Activated naive CD8-positive, alpha-beta T cell treated with anti-CD3 and anti-CD28 coated beads for 36 hours (primary cell): ENCODE measurements at regions not wholly inside any gene's neighbourhood (a gene's known extent, or its start where the extent isn't known, plus 50 kb on each side); places are given as distances from the start of the nearest gene placed in this dataset.

ENCODE experiments used
- DNase-seq: peaks from one replicate; pipeline ENCODE4 v3.0.0; 2021
- H3K27ac Mint-ChIP-seq: one replicate; pipeline ENCODE4 v1.8.0; 2022; ENCODE audit warnings: mild to moderate bottlenecking, moderate library complexity, mixed read lengths
- H3K27me3 Mint-ChIP-seq: one replicate; pipeline ENCODE4 v1.8.0; 2022; ENCODE audit warnings: mild to moderate bottlenecking, mixed read lengths
- H3K36me3 Mint-ChIP-seq: one replicate; pipeline ENCODE4 v1.8.0; 2021; ENCODE audit warnings: mild to moderate bottlenecking, mixed read lengths
- H3K4me1 Mint-ChIP-seq: one replicate; pipeline ENCODE4 v1.8.0; 2021; ENCODE audit warnings: mixed read lengths
- H3K4me3 Mint-ChIP-seq: one replicate; pipeline ENCODE4 v1.8.0; 2022; ENCODE audit warnings: mild to moderate bottlenecking, moderate library complexity, mixed read lengths
- H3K9me3 Mint-ChIP-seq: one replicate; pipeline ENCODE4 v1.8.0; 2022; ENCODE audit warnings: mixed read lengths

GRCh38 chr2:183998041-183998796, 600.1 kb upstream of the ZNF804A start:
- no peak for DNase-seq
- Mint-ChIP-seq H3K27me3 (no peaks in the 10 kb centered on the region), H3K9me3 (peaks cover 1% of the 10 kb centered on the region), H3K4me3 (no peak overlapping the region), H3K36me3 (no peaks in the 10 kb centered on the region), H3K27ac (no peak overlapping the region), H3K4me1 (no peaks in the 10 kb centered on the region)

- H3K36me3 Mint-ChIP-seq, result no peaks in the 10 kb centered on the region
- H3K27ac Mint-ChIP-seq, result no peak overlapping the region
- no peaks in the 10 kb centered on the region for H3K4me1 Mint-ChIP-seq
- DNase-seq, result no peak
- no peak overlapping the region for H3K4me3 Mint-ChIP-seq
- no peaks in the 10 kb centered on the region for H3K27me3 Mint-ChIP-seq
- peaks cover 1% of the 10 kb centered on the region for H3K9me3 Mint-ChIP-seq
These were observed 599.5 kb upstream of the ZNF804A start for GRCh38 chr2:183998797-183999190.

GRCh38 chr2:184004289-184004947, 593.9 kb upstream of the ZNF804A start:
- no peak overlapping the region for H3K27ac Mint-ChIP-seq
- no peaks in the 10 kb centered on the region for H3K36me3 Mint-ChIP-seq
- H3K27me3 Mint-ChIP-seq, result no peaks in the 10 kb centered on the region
- no peak overlapping the region for H3K4me3 Mint-ChIP-seq
- no peaks in the 10 kb centered on the region for H3K4me1 Mint-ChIP-seq
- peaks cover 1% of the 10 kb centered on the region for H3K9me3 Mint-ChIP-seq
- DNase-seq, result no peak

- no peaks in the 10 kb centered on the region for H3K27me3 Mint-ChIP-seq
- H3K27ac Mint-ChIP-seq, result no peak overlapping the region
- H3K36me3 Mint-ChIP-seq, result no peaks in the 10 kb centered on the region
- DNase-seq, result no peak
- H3K4me1 Mint-ChIP-seq, result no peaks in the 10 kb centered on the region
- H3K9me3 Mint-ChIP-seq, result peaks cover 1% of the 10 kb centered on the region
- H3K4me3 Mint-ChIP-seq, result no peak overlapping the region
These were observed 593.2 kb upstream of the ZNF804A start for GRCh38 chr2:184004948-184005672.

DNA sequence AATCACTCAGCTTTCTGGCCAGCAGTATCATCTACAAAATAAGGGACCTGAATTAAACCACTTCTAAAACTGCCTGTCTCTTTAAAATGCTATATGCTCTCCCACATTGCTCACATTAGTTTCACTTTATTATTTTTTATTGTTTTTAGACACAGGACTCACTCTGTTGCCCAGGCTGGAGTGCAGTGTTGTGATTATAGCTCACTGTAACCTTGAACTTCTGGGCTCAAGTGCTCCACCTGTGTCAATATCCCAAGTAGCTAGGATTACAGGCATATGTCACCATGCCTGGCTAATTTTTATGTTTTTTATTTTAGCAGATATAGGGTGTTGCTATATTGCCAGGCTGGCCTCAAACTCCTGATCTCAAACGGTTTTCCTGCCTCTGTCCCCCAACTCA, 591.3 kb upstream of the ZNF804A start:
- H3K27ac Mint-ChIP-seq, result no peak overlapping the region
- DNase-seq, result no peak
- H3K4me1 Mint-ChIP-seq, result no peaks in the 10 kb centered on the region
- H3K36me3 Mint-ChIP-seq, result no peaks in the 10 kb centered on the region
- no peaks in the 10 kb centered on the region for H3K27me3 Mint-ChIP-seq
- peaks cover 1% of the 10 kb centered on the region for H3K9me3 Mint-ChIP-seq
- no peak overlapping the region for H3K4me3 Mint-ChIP-seq

DNA sequence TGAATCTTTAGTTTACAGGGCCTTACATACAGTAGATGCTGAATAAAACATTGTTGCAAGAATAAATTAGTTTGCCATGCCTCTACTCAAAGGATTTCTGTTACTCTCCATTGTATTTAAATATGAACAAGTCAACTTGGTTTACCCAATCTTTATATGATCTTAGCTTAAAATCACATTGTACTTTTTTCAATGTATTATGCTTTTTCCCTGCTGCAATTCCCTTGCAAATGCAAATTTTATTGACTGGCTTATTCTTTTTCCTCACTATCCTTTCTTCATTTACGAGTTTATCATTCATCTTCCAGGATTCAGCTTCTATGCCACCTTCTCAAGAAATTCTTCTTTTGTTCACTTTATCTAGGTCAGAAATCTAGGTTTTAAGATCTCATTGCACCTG, 571.4 kb upstream of the ZNF804A start:
- no peaks in the 10 kb centered on the region for H3K36me3 Mint-ChIP-seq
- H3K27ac Mint-ChIP-seq, result no peak overlapping the region
- no peaks in the 10 kb centered on the region for H3K9me3 Mint-ChIP-seq
- H3K4me1 Mint-ChIP-seq, result no peaks in the 10 kb centered on the region
- no peak for DNase-seq
- no peaks in the 10 kb centered on the region for H3K27me3 Mint-ChIP-seq
- no peak overlapping the region for H3K4me3 Mint-ChIP-seq

GRCh38 chr2:184030245-184030644, 568.1 kb upstream of the ZNF804A start:
- H3K27ac Mint-ChIP-seq, result no peak overlapping the region
- no peaks in the 10 kb centered on the region for H3K4me1 Mint-ChIP-seq
- no peak overlapping the region for H3K4me3 Mint-ChIP-seq
- no peaks in the 10 kb centered on the region for H3K9me3 Mint-ChIP-seq
- no peaks in the 10 kb centered on the region for H3K36me3 Mint-ChIP-seq
- no peaks in the 10 kb centered on the region for H3K27me3 Mint-ChIP-seq
- no peak for DNase-seq

DNA sequence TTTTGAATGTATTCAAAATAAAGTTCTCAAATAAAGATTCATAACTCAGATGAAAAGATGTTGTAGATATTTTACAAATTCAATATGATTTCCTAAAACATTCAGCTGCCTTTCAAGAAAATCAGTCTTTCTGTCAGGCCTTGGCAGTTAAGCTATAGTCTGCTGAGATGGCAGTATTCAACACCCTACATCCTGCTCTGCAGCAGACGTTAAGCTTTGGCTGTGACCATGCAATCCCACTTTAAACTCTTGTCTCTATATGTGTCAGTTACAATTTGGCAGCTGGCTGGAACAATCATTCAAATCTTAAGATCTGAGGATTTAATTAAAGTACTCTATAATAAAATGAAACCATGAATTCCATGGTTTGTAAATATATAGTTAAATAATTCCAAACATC, 567.3 kb upstream of the ZNF804A start:
- Mint-ChIP-seq H3K27me3 (no peaks in the 10 kb centered on the region), H3K4me1 (no peaks in the 10 kb centered on the region), H3K9me3 (no peaks in the 10 kb centered on the region), H3K27ac (no peak overlapping the region), H3K4me3 (no peak overlapping the region), H3K36me3 (no peaks in the 10 kb centered on the region)
- DNase-seq, result no peak

DNA sequence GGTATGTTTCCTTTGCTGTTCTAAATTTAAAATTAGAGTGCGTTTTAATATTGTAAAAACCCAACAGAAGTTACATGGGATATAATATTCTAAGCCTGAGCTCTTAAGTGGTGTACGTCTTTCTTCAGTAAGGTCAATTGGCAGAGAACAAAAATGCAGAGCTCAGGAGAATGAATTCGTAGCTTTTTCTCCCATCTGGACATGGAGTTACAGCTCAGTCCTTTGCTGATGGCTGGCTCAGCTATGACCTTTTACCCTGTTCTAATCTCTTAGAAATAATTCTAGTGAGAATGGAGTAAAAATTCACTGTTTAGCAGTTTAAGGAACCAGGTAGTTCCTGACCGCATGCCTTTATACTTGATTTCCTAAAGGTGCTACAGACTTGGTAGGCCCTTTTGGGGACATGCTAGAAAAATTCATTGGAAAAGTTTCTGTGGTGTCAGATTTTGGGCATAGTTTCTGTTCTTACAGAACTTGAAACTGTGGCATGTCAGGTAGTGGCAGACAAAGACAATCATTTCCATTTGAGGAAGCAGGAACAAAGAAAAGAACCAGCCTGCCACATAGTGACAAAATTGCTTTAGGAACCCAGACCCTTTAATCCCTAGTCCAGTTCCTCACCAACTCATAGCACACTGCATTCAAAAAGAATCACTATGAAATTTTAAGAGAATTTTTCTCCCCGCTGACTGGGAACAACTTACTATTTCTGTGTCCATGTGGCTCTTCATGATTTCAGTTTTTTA, 566.8 kb upstream of the ZNF804A start:
- Mint-ChIP-seq H3K27ac (no peak overlapping the region), H3K4me3 (no peak overlapping the region), H3K27me3 (no peaks in the 10 kb centered on the region), H3K36me3 (no peaks in the 10 kb centered on the region), H3K9me3 (no peaks in the 10 kb centered on the region), H3K4me1 (no peaks in the 10 kb centered on the region)
- DNase-seq, result no peak

DNA sequence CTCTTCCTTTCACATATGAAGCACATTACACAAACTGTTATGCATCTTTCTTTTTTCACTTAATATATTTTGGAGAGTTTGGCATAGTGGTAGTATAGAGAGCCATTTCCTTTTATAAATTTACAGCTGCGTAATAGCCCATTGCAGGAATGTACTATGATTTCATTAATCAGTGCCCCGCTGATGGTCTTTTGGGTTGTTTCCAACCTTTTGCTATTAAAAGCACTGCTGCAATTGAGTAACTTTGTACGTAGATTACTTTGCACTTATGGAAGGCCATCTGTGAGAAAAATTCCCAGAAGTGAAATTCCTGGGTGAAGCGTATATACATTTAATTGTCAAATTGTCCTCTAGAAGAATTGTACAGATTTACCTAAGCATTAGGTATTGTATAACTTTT, 565.3 kb upstream of the ZNF804A start:
- Mint-ChIP-seq H3K9me3 (no peaks in the 10 kb centered on the region), H3K27me3 (no peaks in the 10 kb centered on the region), H3K4me3 (no peak overlapping the region), H3K4me1 (no peaks in the 10 kb centered on the region), H3K27ac (no peak overlapping the region), H3K36me3 (no peaks in the 10 kb centered on the region)
- no peak for DNase-seq

- DNase-seq, result no peak
- no peaks in the 10 kb centered on the region for H3K36me3 Mint-ChIP-seq
- no peak overlapping the region for H3K27ac Mint-ChIP-seq
- no peaks in the 10 kb centered on the region for H3K4me1 Mint-ChIP-seq
- no peaks in the 10 kb centered on the region for H3K9me3 Mint-ChIP-seq
- H3K4me3 Mint-ChIP-seq, result no peak overlapping the region
- no peaks in the 10 kb centered on the region for H3K27me3 Mint-ChIP-seq
These were observed 561.1 kb upstream of the ZNF804A start for GRCh38 chr2:184037273-184037672.

DNA sequence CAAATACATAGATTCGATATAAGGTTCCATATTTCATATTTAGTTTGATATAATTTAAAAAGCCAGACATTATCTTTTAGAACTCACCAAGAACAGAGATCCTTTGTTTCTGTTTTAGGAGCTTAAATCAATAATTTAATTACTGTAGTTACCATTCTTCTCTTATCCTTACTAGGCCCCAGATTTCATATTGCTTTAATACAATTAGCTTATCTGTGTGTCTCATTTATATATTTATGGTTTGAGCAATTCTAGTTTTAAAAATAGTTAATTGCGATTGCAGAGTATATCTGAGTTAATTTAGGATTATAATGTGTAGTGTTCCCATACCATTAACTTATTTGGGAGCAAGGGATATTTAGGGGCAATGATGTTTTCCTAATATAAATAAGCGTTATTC, 558.8 kb upstream of the ZNF804A start:
- Mint-ChIP-seq H3K36me3 (no peaks in the 10 kb centered on the region), H3K27ac (no peak overlapping the region), H3K9me3 (no peaks in the 10 kb centered on the region), H3K4me1 (no peaks in the 10 kb centered on the region), H3K4me3 (no peak overlapping the region), H3K27me3 (no peaks in the 10 kb centered on the region)
- no peak for DNase-seq

GRCh38 chr2:184040230-184040629, 558.1 kb upstream of the ZNF804A start:
- Mint-ChIP-seq H3K4me1 (no peaks in the 10 kb centered on the region), H3K4me3 (no peak overlapping the region), H3K9me3 (no peaks in the 10 kb centered on the region), H3K27me3 (no peaks in the 10 kb centered on the region), H3K27ac (no peak overlapping the region), H3K36me3 (no peaks in the 10 kb centered on the region)
- no peak for DNase-seq

DNA sequence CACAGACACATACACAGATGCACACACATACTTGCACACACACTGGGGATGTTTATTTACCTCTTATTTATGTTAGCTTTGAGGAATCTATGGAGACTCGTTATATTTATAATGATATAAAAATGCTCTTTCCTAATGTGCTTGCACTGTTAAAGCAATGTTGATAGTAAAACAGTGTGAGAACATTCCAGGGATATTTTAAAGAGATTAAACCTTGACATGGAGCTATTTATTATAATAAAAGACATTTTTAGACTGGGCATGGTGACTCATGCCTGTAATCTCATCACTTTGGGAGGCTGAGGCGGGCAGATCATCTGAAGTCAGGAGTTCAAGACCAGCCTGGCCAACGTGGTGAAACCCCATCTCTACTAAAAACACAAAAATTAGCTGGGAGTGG, 557.3 kb upstream of the ZNF804A start:
- H3K36me3 Mint-ChIP-seq, result no peaks in the 10 kb centered on the region
- no peaks in the 10 kb centered on the region for H3K27me3 Mint-ChIP-seq
- no peak for DNase-seq
- no peaks in the 10 kb centered on the region for H3K4me1 Mint-ChIP-seq
- no peaks in the 10 kb centered on the region for H3K9me3 Mint-ChIP-seq
- no peak overlapping the region for H3K4me3 Mint-ChIP-seq
- H3K27ac Mint-ChIP-seq, result no peak overlapping the region

DNA sequence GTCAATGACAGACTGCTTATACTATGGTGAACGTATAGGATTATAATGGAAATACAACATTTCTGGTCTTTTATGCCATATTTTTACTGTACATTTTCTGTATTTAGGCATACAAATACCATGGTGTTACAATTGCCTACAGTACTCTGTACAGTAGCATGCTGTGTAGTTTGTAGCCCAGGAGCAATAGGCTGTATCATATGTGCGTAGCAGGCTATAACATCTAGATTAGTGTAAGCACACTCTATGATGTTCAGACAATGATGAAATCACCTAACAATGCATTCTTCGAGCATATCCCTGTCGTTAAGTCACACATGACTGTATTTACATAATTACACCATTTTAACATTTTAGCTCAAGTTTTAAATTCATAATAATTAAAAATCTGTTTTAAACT, 556.6 kb upstream of the ZNF804A start:
- no peaks in the 10 kb centered on the region for H3K27me3 Mint-ChIP-seq
- no peaks in the 10 kb centered on the region for H3K36me3 Mint-ChIP-seq
- H3K9me3 Mint-ChIP-seq, result no peaks in the 10 kb centered on the region
- no peaks in the 10 kb centered on the region for H3K4me1 Mint-ChIP-seq
- no peak overlapping the region for H3K4me3 Mint-ChIP-seq
- no peak for DNase-seq
- no peak overlapping the region for H3K27ac Mint-ChIP-seq
